GM23338 (cell line): ENCODE measurements at regions not wholly inside any gene's neighbourhood (a gene's known extent, or its start where the extent isn't known, plus 50 kb on each side); places are given as distances from the start of the nearest gene placed in this dataset.

ENCODE experiments used
- ATAC-seq: fragments of 200-7000 bp; cut with Tn5 transposase; 3 replicates; pipeline ENCODE4 v1.9.1; 2020
- DNase-seq: peaks from one replicate; pipeline ENCODE4 v3.0.0-alpha.2; 2015; ENCODE audit warnings: low spot score
- H2AFZ ChIP-seq: fragments of 200-600 bp; sonication (generic); 2 replicates; pipeline ENCODE4 v1.8.0; 2016; ENCODE audit warnings: antibody characterized with exemption, mild to moderate bottlenecking, moderate library complexity
- H3F3A ChIP-seq: fragments of 200-600 bp; sonication (generic); replicated peaks from 2 replicates; pipeline ENCODE4 v1.8.0; 2017; ENCODE audit warnings: antibody characterized with exemption, mixed run types, low read depth
- H3K27ac ChIP-seq: fragments of 200-600 bp; sonication (generic); 2 replicates; pipeline ENCODE4 v1.6.1; 2016; ENCODE audit warnings: low read depth
- H3K27me3 ChIP-seq: fragments of 200-600 bp; sonication (generic); 2 replicates; pipeline ENCODE4 v1.8.0; 2016; ENCODE audit warnings: mild to moderate bottlenecking, mixed run types, moderate library complexity; ENCODE audit not compliant: insufficient read depth
- H3K36me3 ChIP-seq: fragments of 200-600 bp; sonication (generic); 2 replicates; pipeline ENCODE4 v1.8.0; 2016; ENCODE audit warnings: mild to moderate bottlenecking; ENCODE audit not compliant: insufficient read depth
- H3K4me1 ChIP-seq: fragments of 200-600 bp; sonication (generic); 2 replicates; pipeline ENCODE4 v1.8.0; 2016; ENCODE audit warnings: mild to moderate bottlenecking, moderate library complexity; ENCODE audit not compliant: insufficient read depth
- H3K4me2 ChIP-seq: fragments of 200-600 bp; sonication (generic); 2 replicates; pipeline ENCODE4 v1.7.1; 2017; ENCODE audit warnings: mixed run types
- H3K4me3 ChIP-seq: fragments of 200-600 bp; sonication (generic); 2 replicates; pipeline ENCODE4 v1.6.1; 2016; ENCODE audit warnings: mixed run types
- H3K79me2 ChIP-seq: fragments of 200-600 bp; sonication (generic); replicated peaks from 2 replicates; pipeline ENCODE4 v1.8.0; 2017; ENCODE audit warnings: mild to moderate bottlenecking; ENCODE audit not compliant: insufficient read depth
- H3K9me2 ChIP-seq: fragments of 200-600 bp; sonication (generic); 2 replicates; pipeline ENCODE4 v1.8.0; 2017; ENCODE audit not compliant: insufficient read depth
- H4K20me1 ChIP-seq: fragments of 200-600 bp; sonication (generic); replicated peaks from 2 replicates; pipeline ENCODE4 v1.8.0; 2017; ENCODE audit warnings: mild to moderate bottlenecking; ENCODE audit not compliant: insufficient read depth
- H3K27ac Mint-ChIP-seq: 2 replicates; pipeline ENCODE4 v1.8.0; 2020; ENCODE audit warnings: inconsistent platforms, mild to moderate bottlenecking, moderate library complexity, mixed read lengths
- H3K27me3 Mint-ChIP-seq: 3 replicates; pipeline ENCODE4 v1.8.0; 2022; ENCODE audit warnings: low read depth, mild to moderate bottlenecking, moderate library complexity, mixed read lengths, inconsistent platforms; ENCODE audit not compliant: insufficient read depth, poor library complexity
- H3K36me3 Mint-ChIP-seq: 3 replicates; pipeline ENCODE4 v1.8.0; 2021; ENCODE audit warnings: low read depth, mild to moderate bottlenecking, inconsistent platforms, moderate library complexity, mixed read lengths
- H3K4me1 Mint-ChIP-seq: 3 replicates; pipeline ENCODE4 v1.8.0; 2020; ENCODE audit warnings: mild to moderate bottlenecking, inconsistent platforms, mixed read lengths
- H3K4me3 Mint-ChIP-seq: 3 replicates; pipeline ENCODE4 v1.8.0; 2021; ENCODE audit warnings: moderate library complexity, mild to moderate bottlenecking, inconsistent platforms, mixed read lengths
- H3K9me3 Mint-ChIP-seq: 3 replicates; pipeline ENCODE4 v1.8.0; 2020; ENCODE audit warnings: moderate library complexity, mild to moderate bottlenecking, inconsistent platforms, mixed read lengths
- CREB1 ChIP-seq: fragments of 250-450 bp; sonication (Bioruptor Pico); IDR thresholded peaks from 2 replicates; pipeline ENCODE4 v1.5.0; 2020; ENCODE audit warnings: low read depth, mild to moderate bottlenecking, moderate library complexity
- EZH2 ChIP-seq: fragments of 200-600 bp; sonication (generic); IDR thresholded peaks from one replicate; pipeline ENCODE4 v1.8.0; 2017; ENCODE audit warnings: antibody characterized with exemption, mild to moderate bottlenecking, low read depth; ENCODE audit not compliant: unreplicated experiment
- POLR2AphosphoS5 ChIP-seq: IDR thresholded peaks from 2 replicates; pipeline ENCODE4 v1.6.1; 2016; ENCODE audit warnings: antibody characterized with exemption, low read depth
- STAT1 ChIP-seq: IDR thresholded peaks from one replicate; pipeline ENCODE4 v1.6.1; 2016; ENCODE audit warnings: antibody characterized with exemption; ENCODE audit not compliant: unreplicated experiment
- TF ChIP-seq, protein P1 (sequence below): IDR thresholded peaks from 2 replicates; pipeline ENCODE4 v1.6.1; 2016; ENCODE audit warnings: antibody characterized with exemption
- TF ChIP-seq, protein P2 (sequence below): fragments of 250-450 bp; sonication (Bioruptor Pico); IDR thresholded peaks from 2 replicates; pipeline ENCODE4 v1.5.0; 2020; ENCODE audit warnings: mild to moderate bottlenecking, moderate library complexity
- TF ChIP-seq, protein P3 (sequence below): IDR thresholded peaks from one replicate; pipeline ENCODE4 v1.6.1; 2018; ENCODE audit warnings: antibody characterized with exemption; ENCODE audit not compliant: unreplicated experiment
- TF ChIP-seq, protein P4 (sequence below), 2 experiments: fragments of 200-600 bp in 1 of 2; sonication (generic) in 1 of 2; conservative IDR thresholded peaks; 2 replicates each; pipeline versions ENCODE4 v1.5.1 to v1.6.1; 2016 to 2017; ENCODE audit warnings: antibody characterized with exemption in 2 of 2, low read depth in 2 of 2, mild to moderate bottlenecking in 2 of 2, moderate library complexity in 1 of 2

DNA sequence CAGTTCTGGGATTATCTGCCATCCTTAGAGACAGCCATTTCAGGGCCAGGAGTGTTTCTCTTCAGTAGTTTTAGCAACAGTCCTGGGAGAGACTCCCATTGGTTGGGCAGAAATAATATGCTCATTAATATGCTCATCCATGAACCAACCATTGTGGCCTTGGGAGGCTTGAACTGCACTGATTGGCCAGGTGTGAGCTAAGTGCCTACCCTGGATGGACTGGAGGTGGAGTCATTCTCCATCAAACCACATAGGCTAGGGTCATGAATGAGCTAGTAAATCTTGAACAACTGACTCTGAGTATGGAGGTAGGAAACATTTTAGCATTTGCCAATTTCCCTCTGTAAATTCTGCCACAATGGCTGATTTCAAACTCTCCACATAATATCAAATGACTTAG is 70.2 kb upstream of the ZFP64 start:
- TF ChIP-seq STAT1 = no peak
- TF ChIP-seq, protein P1, sequence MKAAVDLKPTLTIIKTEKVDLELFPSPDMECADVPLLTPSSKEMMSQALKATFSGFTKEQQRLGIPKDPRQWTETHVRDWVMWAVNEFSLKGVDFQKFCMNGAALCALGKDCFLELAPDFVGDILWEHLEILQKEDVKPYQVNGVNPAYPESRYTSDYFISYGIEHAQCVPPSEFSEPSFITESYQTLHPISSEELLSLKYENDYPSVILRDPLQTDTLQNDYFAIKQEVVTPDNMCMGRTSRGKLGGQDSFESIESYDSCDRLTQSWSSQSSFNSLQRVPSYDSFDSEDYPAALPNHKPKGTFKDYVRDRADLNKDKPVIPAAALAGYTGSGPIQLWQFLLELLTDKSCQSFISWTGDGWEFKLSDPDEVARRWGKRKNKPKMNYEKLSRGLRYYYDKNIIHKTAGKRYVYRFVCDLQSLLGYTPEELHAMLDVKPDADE = no peak
- TF ChIP-seq, protein P2, sequence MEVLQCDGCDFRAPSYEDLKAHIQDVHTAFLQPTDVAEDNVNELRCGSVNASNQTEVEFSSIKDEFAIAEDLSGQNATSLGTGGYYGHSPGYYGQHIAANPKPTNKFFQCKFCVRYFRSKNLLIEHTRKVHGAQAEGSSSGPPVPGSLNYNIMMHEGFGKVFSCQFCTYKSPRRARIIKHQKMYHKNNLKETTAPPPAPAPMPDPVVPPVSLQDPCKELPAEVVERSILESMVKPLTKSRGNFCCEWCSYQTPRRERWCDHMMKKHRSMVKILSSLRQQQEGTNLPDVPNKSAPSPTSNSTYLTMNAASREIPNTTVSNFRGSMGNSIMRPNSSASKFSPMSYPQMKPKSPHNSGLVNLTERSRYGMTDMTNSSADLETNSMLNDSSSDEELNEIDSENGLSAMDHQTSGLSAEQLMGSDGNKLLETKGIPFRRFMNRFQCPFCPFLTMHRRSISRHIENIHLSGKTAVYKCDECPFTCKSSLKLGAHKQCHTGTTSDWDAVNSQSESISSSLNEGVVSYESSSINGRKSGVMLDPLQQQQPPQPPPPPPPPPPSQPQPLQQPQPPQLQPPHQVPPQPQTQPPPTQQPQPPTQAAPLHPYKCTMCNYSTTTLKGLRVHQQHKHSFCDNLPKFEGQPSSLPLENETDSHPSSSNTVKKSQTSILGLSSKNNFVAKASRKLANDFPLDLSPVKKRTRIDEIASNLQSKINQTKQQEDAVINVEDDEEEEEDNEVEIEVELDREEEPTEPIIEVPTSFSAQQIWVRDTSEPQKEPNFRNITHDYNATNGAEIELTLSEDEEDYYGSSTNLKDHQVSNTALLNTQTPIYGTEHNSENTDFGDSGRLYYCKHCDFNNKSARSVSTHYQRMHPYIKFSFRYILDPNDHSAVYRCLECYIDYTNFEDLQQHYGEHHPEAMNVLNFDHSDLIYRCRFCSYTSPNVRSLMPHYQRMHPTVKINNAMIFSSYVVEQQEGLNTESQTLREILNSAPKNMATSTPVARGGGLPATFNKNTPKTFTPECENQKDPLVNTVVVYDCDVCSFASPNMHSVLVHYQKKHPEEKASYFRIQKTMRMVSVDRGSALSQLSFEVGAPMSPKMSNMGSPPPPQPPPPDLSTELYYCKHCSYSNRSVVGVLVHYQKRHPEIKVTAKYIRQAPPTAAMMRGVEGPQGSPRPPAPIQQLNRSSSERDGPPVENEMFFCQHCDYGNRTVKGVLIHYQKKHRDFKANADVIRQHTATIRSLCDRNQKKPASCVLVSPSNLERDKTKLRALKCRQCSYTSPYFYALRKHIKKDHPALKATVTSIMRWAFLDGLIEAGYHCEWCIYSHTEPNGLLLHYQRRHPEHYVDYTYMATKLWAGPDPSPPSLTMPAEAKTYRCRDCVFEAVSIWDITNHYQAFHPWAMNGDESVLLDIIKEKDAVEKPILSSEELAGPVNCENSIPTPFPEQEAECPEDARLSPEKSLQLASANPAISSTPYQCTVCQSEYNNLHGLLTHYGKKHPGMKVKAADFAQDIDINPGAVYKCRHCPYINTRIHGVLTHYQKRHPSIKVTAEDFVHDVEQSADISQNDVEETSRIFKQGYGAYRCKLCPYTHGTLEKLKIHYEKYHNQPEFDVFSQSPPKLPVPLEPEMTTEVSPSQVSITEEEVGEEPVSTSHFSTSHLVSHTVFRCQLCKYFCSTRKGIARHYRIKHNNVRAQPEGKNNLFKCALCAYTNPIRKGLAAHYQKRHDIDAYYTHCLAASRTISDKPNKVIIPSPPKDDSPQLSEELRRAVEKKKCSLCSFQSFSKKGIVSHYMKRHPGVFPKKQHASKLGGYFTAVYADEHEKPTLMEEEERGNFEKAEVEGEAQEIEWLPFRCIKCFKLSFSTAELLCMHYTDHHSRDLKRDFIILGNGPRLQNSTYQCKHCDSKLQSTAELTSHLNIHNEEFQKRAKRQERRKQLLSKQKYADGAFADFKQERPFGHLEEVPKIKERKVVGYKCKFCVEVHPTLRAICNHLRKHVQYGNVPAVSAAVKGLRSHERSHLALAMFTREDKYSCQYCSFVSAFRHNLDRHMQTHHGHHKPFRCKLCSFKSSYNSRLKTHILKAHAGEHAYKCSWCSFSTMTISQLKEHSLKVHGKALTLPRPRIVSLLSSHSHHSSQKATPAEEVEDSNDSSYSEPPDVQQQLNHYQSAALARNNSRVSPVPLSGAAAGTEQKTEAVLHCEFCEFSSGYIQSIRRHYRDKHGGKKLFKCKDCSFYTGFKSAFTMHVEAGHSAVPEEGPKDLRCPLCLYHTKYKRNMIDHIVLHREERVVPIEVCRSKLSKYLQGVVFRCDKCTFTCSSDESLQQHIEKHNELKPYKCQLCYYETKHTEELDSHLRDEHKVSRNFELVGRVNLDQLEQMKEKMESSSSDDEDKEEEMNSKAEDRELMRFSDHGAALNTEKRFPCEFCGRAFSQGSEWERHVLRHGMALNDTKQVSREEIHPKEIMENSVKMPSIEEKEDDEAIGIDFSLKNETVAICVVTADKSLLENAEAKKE (CRISPR knock-in tag) = no peak
- no peak for TF ChIP-seq CREB1 (CRISPR knock-in tag)
- TF ChIP-seq, protein P3, sequence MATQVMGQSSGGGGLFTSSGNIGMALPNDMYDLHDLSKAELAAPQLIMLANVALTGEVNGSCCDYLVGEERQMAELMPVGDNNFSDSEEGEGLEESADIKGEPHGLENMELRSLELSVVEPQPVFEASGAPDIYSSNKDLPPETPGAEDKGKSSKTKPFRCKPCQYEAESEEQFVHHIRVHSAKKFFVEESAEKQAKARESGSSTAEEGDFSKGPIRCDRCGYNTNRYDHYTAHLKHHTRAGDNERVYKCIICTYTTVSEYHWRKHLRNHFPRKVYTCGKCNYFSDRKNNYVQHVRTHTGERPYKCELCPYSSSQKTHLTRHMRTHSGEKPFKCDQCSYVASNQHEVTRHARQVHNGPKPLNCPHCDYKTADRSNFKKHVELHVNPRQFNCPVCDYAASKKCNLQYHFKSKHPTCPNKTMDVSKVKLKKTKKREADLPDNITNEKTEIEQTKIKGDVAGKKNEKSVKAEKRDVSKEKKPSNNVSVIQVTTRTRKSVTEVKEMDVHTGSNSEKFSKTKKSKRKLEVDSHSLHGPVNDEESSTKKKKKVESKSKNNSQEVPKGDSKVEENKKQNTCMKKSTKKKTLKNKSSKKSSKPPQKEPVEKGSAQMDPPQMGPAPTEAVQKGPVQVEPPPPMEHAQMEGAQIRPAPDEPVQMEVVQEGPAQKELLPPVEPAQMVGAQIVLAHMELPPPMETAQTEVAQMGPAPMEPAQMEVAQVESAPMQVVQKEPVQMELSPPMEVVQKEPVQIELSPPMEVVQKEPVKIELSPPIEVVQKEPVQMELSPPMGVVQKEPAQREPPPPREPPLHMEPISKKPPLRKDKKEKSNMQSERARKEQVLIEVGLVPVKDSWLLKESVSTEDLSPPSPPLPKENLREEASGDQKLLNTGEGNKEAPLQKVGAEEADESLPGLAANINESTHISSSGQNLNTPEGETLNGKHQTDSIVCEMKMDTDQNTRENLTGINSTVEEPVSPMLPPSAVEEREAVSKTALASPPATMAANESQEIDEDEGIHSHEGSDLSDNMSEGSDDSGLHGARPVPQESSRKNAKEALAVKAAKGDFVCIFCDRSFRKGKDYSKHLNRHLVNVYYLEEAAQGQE = no peak
- TF ChIP-seq, protein P4, sequence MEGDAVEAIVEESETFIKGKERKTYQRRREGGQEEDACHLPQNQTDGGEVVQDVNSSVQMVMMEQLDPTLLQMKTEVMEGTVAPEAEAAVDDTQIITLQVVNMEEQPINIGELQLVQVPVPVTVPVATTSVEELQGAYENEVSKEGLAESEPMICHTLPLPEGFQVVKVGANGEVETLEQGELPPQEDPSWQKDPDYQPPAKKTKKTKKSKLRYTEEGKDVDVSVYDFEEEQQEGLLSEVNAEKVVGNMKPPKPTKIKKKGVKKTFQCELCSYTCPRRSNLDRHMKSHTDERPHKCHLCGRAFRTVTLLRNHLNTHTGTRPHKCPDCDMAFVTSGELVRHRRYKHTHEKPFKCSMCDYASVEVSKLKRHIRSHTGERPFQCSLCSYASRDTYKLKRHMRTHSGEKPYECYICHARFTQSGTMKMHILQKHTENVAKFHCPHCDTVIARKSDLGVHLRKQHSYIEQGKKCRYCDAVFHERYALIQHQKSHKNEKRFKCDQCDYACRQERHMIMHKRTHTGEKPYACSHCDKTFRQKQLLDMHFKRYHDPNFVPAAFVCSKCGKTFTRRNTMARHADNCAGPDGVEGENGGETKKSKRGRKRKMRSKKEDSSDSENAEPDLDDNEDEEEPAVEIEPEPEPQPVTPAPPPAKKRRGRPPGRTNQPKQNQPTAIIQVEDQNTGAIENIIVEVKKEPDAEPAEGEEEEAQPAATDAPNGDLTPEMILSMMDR (conservative IDR thresholded peaks at IDR 0.05; ENCODE audit: low read depth in 2 of 2) = no peak
- TF ChIP-seq EZH2 = no peak
- no peak for TF ChIP-seq POLR2AphosphoS5

More for the DNA sequence above, 70.2 kb upstream of the ZFP64 start:
- Histone ChIP-seq H4K20me1 (no peaks in the 10 kb centered on the region), H3K9me2 (peaks cover 12% of the 10 kb centered on the region; the same call in 1 of the 2 replicates), H3K4me2 (no peak overlapping the region), H3K4me3 (no peak overlapping the region), H3K79me2 (no peaks in the 10 kb centered on the region), H3K36me3 (no peaks in the 10 kb centered on the region), H2AFZ (no peak overlapping the region), H3K4me1 (no peaks in the 10 kb centered on the region), H3F3A (no peaks in the 10 kb centered on the region), H3K27me3 (no peaks in the 10 kb centered on the region), H3K27ac (no peak overlapping the region)
- Mint-ChIP-seq H3K9me3 (peaks cover 7% of the 10 kb centered on the region), H3K36me3 (no peaks in the 10 kb centered on the region), H3K27ac (no peak overlapping the region), H3K4me1 (no peaks in the 10 kb centered on the region), H3K27me3 (peaks cover 5% of the 10 kb centered on the region), H3K4me3 (no peak overlapping the region)
- ATAC-seq (no peak), DNase-seq (no peak)
